H1 (cell line): ENCODE measurements at regions not wholly inside any gene's neighbourhood (a gene's known extent, or its start where the extent isn't known, plus 50 kb on each side); places are given as distances from the start of the nearest gene placed in this dataset.

Experiments used
- BRCA1 ChIP-seq: IDR thresholded peaks from 2 replicates; pipeline ENCODE4 v1.6.1; 2012; ENCODE audit warnings: low read depth, low read length, improper control_type of control experiment
- GABPA ChIP-seq: IDR thresholded peaks from 2 replicates; pipeline ENCODE4 v1.6.1; 2011; ENCODE audit warnings: mild to moderate bottlenecking, low read length, moderate library complexity, borderline replicate concordance; ENCODE audit not compliant: insufficient read depth
- KDM1A ChIP-seq: fragments of 200-600, 300-600 bp; sonication (generic); IDR thresholded peaks from 2 replicates; pipeline ENCODE4 v1.7.1; 2016; ENCODE audit warnings: mild to moderate bottlenecking, low read length, borderline replicate concordance
- NRF1 ChIP-seq: IDR thresholded peaks from 2 replicates; pipeline ENCODE4 v1.6.1; 2011; ENCODE audit warnings: mild to moderate bottlenecking, low read depth, low read length, improper control_type of control experiment
- PHF8 ChIP-seq: fragments of 200-600 bp; sonication (generic); conservative IDR thresholded peaks from 2 replicates; pipeline ENCODE4 v1.7.1; 2012; ENCODE audit warnings: low read depth, mild to moderate bottlenecking, inconsistent platforms, low read length, moderate library complexity
- YY1 ChIP-seq: IDR thresholded peaks from 2 replicates; pipeline ENCODE4 v1.6.1; 2011; ENCODE audit warnings: low read depth, mild to moderate bottlenecking, low read length

DNA sequence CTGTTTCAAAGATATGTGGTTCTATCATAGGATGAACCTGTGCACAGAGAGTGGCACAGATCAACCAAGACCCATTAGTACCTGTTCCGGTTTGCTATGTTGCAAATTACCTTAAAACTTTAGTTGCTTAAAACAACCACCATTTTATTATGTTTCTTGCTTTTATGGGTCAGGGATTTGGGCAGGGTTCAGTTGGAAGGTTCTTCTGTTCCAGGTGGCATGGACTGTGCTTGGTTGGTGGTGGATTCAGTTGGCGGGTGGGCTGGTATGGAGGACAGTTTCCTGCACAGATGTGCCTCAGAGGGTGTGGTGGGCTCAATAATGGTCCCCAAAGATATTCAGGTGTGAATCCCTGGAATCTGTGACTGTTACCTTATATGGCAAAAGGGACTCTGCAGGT is 166.3 kb downstream of the SLC35B3 start (continued):
- TF ChIP-seq BRCA1 (no peak), KDM1A (no peak), GABPA (no peak), NRF1 (no peak), PHF8 (no peak), YY1 (no peak)
